ENCODE measurements at regions not wholly inside any gene's neighbourhood (a gene's known extent, or its start where the extent isn't known, plus 50 kb on each side); places are given as distances from the start of the nearest gene placed in this dataset.

DNA sequence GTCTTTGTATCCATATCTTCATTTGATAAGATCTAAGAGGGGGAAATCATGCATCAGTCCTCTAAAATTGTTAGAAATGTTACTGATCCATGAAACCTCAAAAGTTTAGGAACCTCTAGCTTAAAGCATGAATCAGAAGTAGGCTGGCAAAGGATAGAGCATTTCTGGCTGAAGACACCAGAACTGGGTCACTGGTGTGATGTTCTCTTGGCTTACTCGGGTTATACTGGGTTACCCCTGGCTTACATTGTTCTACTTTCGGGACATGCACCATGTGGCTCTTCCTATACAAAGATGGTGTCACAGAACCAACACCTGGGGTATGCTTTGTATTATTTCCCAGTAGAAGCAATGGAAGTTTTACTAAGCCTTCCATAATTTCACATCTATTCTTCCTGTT is 83.2 kb upstream of the TNP1 start:
- TF ChIP-seq, protein P1, sequence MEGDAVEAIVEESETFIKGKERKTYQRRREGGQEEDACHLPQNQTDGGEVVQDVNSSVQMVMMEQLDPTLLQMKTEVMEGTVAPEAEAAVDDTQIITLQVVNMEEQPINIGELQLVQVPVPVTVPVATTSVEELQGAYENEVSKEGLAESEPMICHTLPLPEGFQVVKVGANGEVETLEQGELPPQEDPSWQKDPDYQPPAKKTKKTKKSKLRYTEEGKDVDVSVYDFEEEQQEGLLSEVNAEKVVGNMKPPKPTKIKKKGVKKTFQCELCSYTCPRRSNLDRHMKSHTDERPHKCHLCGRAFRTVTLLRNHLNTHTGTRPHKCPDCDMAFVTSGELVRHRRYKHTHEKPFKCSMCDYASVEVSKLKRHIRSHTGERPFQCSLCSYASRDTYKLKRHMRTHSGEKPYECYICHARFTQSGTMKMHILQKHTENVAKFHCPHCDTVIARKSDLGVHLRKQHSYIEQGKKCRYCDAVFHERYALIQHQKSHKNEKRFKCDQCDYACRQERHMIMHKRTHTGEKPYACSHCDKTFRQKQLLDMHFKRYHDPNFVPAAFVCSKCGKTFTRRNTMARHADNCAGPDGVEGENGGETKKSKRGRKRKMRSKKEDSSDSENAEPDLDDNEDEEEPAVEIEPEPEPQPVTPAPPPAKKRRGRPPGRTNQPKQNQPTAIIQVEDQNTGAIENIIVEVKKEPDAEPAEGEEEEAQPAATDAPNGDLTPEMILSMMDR (IDR thresholded peaks at IDR 0.05): no peak
- TF ChIP-seq POLR2A (IDR thresholded peaks at IDR 0.05): no peak
